Esophagus squamous epithelium (tissue), 5 donors: ENCODE measurements at regions not wholly inside any gene's neighbourhood (a gene's known extent, or its start where the extent isn't known, plus 50 kb on each side); places are given as distances from the start of the nearest gene placed in this dataset.

Experiments used
- DNase-seq: peaks from one replicate; lab custom pipeline; 2025; lab: John Stamatoyannopoulos, UW
- H3K27ac ChIP-seq, 4 donors: fragments of 200-600 bp; sonication (generic); one replicate each; pipeline ENCODE4 v1.5.1; 2016 to 2019; ENCODE audit warnings: mild to moderate bottlenecking in 1 of 4
- H3K27me3 ChIP-seq, 4 donors: fragments of 200-600 bp; sonication (generic); 1 replicate in 3 of 4; 2 replicates in 1 of 4; pipeline versions ENCODE4 v1.5.1 to v1.6.0; 2017 to 2021; ENCODE audit warnings: antibody characterized with exemption in 1 of 4
- H3K36me3 ChIP-seq, 3 donors: fragments of 200-600 bp; sonication (generic); one replicate each; pipeline ENCODE4 v1.5.1; 2016 to 2019
- H3K4me1 ChIP-seq, 3 donors: fragments of 200-600 bp; sonication (generic); one replicate each; pipeline ENCODE4 v1.5.1; 2017 to 2019
- H3K4me3 ChIP-seq, 4 donors: fragments of 200-600 bp; sonication (generic); 1 replicate in 3 of 4; 2 replicates in 1 of 4; pipeline ENCODE4 v1.5.1; 2016 to 2019; ENCODE audit warnings: mild to moderate bottlenecking in 2 of 4, moderate library complexity in 1 of 4
- H3K9me3 ChIP-seq, 3 donors: fragments of 200-600 bp; sonication (generic); one replicate each; pipeline ENCODE4 v1.5.1; 2016 to 2019
- POLR2A ChIP-seq, 4 donors: fragments of 450-650 bp; IDR thresholded peaks; one replicate each; pipeline ENCODE4 v1.6.1; 2017; ENCODE audit warnings: antibody characterized with exemption in 4 of 4, mild to moderate bottlenecking in 4 of 4, moderate library complexity in 3 of 4
- WGBS, 2 donors: methylation state at CpG; one replicate each; pipeline ENCODE4 v1.1.5; 2018; 5-methylcytosine and 5-hydroxymethylcytosine counted together
- intact Hi-C: fragments of 100-400 bp; cut with DNase I; formaldehyde crosslinking; loops from one replicate; pipeline ENCODE4 v1.15.0; 2022
- TF ChIP-seq, protein P1 (sequence below), 6 experiments: fragments of 450-650 bp in 4 of 6; fragments of 200-600 bp in 2 of 6; sonication (generic) in 2 of 6; IDR thresholded peaks; one replicate each; pipeline ENCODE4 v1.5.1; 2016 to 2019; ENCODE audit warnings: antibody characterized with exemption in 6 of 6, mild to moderate bottlenecking in 4 of 6, moderate library complexity in 4 of 6
- donor health status: DM: yes; HTN: yes; CAD: no.

DNA sequence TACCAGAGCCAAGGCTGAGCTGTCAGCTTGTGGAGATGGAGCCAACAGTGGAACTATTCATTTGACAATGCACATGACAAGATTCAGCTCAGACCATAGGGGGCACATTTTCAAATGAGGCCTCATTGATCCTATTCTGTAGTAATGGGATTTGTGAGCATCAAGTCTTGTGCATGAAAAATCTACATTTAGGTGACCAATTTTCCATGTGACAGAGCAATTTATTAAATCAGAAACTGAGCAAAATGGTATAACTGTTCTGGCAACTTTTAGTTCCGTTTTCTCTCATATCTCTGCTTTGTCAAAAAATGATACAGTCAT is 108.5 kb upstream of the PCDH18 start:
- no peak overlapping the region for H3K4me3 ChIP-seq
- no peak overlapping the region for H3K27ac ChIP-seq
- no peaks in the 10 kb centered on the region for H3K27me3 ChIP-seq
- H3K9me3 ChIP-seq, result no peaks in the 10 kb centered on the region
- no peaks in the 10 kb centered on the region for H3K36me3 ChIP-seq
- TF ChIP-seq, protein P1, sequence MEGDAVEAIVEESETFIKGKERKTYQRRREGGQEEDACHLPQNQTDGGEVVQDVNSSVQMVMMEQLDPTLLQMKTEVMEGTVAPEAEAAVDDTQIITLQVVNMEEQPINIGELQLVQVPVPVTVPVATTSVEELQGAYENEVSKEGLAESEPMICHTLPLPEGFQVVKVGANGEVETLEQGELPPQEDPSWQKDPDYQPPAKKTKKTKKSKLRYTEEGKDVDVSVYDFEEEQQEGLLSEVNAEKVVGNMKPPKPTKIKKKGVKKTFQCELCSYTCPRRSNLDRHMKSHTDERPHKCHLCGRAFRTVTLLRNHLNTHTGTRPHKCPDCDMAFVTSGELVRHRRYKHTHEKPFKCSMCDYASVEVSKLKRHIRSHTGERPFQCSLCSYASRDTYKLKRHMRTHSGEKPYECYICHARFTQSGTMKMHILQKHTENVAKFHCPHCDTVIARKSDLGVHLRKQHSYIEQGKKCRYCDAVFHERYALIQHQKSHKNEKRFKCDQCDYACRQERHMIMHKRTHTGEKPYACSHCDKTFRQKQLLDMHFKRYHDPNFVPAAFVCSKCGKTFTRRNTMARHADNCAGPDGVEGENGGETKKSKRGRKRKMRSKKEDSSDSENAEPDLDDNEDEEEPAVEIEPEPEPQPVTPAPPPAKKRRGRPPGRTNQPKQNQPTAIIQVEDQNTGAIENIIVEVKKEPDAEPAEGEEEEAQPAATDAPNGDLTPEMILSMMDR (IDR thresholded peaks at IDR 0.05), result no peak
- no peak for TF ChIP-seq POLR2A (IDR thresholded peaks at IDR 0.05)
- DNase-seq, result no peak
- WGBS, 2 donors, result 86 to 96% methylated on average over 1 of the region's 1 CpG
- no peaks in the 10 kb centered on the region for H3K4me1 ChIP-seq
- intact Hi-C loops, result no loop called here

DNA sequence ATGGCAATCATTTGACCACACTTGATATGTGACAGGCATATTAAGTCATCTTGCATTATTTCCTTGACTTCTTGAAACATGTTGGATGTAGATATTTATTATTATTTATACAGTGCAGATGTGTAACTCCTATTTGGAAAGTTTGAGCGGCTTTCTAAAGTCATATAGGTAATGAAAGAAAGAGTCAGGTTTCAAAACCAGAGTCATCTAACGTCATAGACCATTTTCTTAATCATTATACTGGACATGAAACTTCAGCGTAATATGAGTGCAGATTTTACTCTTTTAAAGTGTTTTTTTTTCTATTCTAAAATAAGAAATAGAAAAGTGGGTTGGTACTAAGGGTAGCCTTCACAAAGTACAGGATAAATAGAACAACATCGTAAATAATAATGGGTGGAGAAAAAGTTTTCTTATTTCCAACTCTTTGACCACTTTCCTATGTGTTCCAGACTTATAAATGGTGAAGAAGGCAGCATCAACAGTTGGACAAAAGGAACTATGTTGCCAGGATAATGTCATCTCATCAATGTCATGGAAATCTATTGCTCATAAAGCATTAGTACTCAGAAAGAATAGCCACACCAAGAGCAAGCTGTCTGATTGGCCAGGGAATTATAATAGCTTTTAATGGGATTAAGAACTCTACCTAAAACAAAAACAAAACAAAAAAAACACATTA is 108.0 kb upstream of the PCDH18 start:
- no peaks in the 10 kb centered on the region for H3K27me3 ChIP-seq
- H3K4me1 ChIP-seq, result no peaks in the 10 kb centered on the region
- 82 to 85% methylated on average over 4 of the region's 4 CpGs for WGBS, 2 donors
- DNase-seq, result no peak
- no peaks in the 10 kb centered on the region for H3K9me3 ChIP-seq
- no peaks in the 10 kb centered on the region for H3K36me3 ChIP-seq
- H3K4me3 ChIP-seq, result no peak overlapping the region
- no peak overlapping the region for H3K27ac ChIP-seq
- intact Hi-C loops, result no loop called here
- TF ChIP-seq, protein P1 (IDR thresholded peaks at IDR 0.05), result no peak
- no peak for TF ChIP-seq POLR2A (IDR thresholded peaks at IDR 0.05)

- no peak overlapping the region for H3K27ac ChIP-seq
- H3K9me3 ChIP-seq, result no peaks in the 10 kb centered on the region
- 65 to 88% methylated on average over 2 of the region's 2 CpGs for WGBS, 2 donors
- peaks cover 0 to 3% (median 0%) of the 10 kb centered on the region in 3 donors for H3K4me1 ChIP-seq
- no peak overlapping the region for H3K4me3 ChIP-seq
- TF ChIP-seq POLR2A (IDR thresholded peaks at IDR 0.05), result no peak
- TF ChIP-seq, protein P1 (IDR thresholded peaks at IDR 0.05), result no peak
- no peaks in the 10 kb centered on the region for H3K27me3 ChIP-seq
- intact Hi-C loops, result no loop called here
- H3K36me3 ChIP-seq, result no peaks in the 10 kb centered on the region
- DNase-seq, result no peak
Measured at GRCh38 chr4:137638934-137639333, 106.6 kb upstream of the PCDH18 start.

DNA sequence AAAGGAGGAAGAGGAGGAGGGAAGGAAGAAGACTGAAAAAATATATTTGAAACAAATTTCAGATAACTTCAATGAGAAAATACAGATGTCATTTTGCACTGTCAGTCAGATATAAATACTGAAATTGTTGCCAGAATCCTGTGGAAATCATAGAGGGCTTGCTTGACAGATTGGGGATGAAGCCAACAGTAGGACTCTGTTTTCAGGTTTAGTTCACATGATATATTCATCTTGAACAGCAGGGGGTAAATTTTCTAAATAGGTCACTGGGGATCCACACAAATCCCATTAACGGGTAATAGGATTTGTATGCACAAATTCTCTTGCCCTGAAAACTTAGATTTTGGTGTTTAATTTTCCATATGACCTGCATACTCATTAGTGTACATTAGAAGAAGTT is 103.3 kb upstream of the PCDH18 start:
- intact Hi-C loops, result no loop called here
- TF ChIP-seq, protein P1 (IDR thresholded peaks at IDR 0.05), result no peak
- no peak for TF ChIP-seq POLR2A (IDR thresholded peaks at IDR 0.05)
- Histone ChIP-seq H3K9me3 (no peaks in the 10 kb centered on the region), H3K36me3 (no peaks in the 10 kb centered on the region), H3K4me1 (peaks cover 0 to 3% (median 0%) of the 10 kb centered on the region in 3 donors), H3K27ac (no peak overlapping the region), H3K27me3 (no peaks in the 10 kb centered on the region), H3K4me3 (no peak overlapping the region)
- 40 to 58% methylated on average over 1 of the region's 1 CpG for WGBS, 2 donors
- no peak for DNase-seq

DNA sequence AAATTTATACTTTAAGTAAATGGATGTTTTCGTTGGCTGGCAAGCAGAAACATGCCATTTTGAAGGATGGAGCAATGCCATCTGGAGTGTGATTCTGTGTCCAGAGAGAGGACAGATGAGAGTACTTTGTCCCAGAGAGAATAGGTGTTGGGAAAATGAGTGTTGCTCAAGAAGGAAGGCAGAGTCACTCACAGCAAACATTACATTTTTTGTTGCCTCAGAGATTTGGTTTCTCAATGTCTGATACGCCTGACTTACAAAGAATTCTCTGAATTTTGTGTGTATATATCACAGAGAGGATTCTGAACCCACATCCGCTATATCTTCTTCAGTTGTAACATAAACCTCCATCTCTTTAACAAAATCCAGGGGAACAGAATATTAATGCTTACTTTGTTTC is 102.8 kb upstream of the PCDH18 start:
- TF ChIP-seq, protein P1 (IDR thresholded peaks at IDR 0.05), result no peak
- no peak for TF ChIP-seq POLR2A (IDR thresholded peaks at IDR 0.05)
- no peaks in the 10 kb centered on the region for H3K9me3 ChIP-seq

More for the DNA sequence above, 102.8 kb upstream of the PCDH18 start:
- no peak for DNase-seq
- Histone ChIP-seq H3K36me3 (no peaks in the 10 kb centered on the region), H3K4me1 (peaks cover 0 to 3% (median 0%) of the 10 kb centered on the region in 3 donors), H3K4me3 (no peak overlapping the region), H3K27me3 (no peaks in the 10 kb centered on the region), H3K27ac (no peak overlapping the region)
- intact Hi-C loops, result no loop called here
- WGBS, 2 donors, result 33 to 47% methylated on average over 3 of the region's 3 CpGs
